Loucy (cell line): ENCODE measurements at regions not wholly inside any gene's neighbourhood (a gene's known extent, or its start where the extent isn't known, plus 50 kb on each side); places are given as distances from the start of the nearest gene placed in this dataset.

Source experiments
- H2AFZ ChIP-seq: fragments of 200-600 bp; sonication (generic); 2 replicates; pipeline ENCODE4 v1.6.0; 2016; ENCODE audit warnings: antibody characterized with exemption, mild to moderate bottlenecking, low read length, moderate library complexity
- H3F3A ChIP-seq: fragments of 200-600 bp; 2 replicates; pipeline ENCODE4 v1.6.0; 2016; ENCODE audit warnings: antibody characterized with exemption, low read depth, mild to moderate bottlenecking
- H3K27me3 ChIP-seq: fragments of 200-600 bp; sonication (generic); 2 replicates; pipeline ENCODE4 v1.6.1; 2014; ENCODE audit warnings: low read length, mild to moderate bottlenecking; ENCODE audit not compliant: insufficient read depth, poor library complexity, severe bottlenecking
- H3K36me3 ChIP-seq: fragments of 200-600 bp; sonication (generic); 2 replicates; pipeline ENCODE4 v1.6.1; 2016; ENCODE audit warnings: low read length; ENCODE audit not compliant: insufficient read depth
- H3K4me1 ChIP-seq: fragments of 200-600 bp; sonication (generic); 2 replicates; pipeline ENCODE4 v1.5.1; 2014; ENCODE audit warnings: low read length, mild to moderate bottlenecking; ENCODE audit not compliant: insufficient read depth, poor library complexity, severe bottlenecking
- H3K4me2 ChIP-seq: fragments of 200-600 bp; sonication (generic); 2 replicates; pipeline ENCODE4 v1.6.0; 2014; ENCODE audit warnings: antibody characterized with exemption, low read length, low read depth, mild to moderate bottlenecking; ENCODE audit not compliant: poor library complexity, severe bottlenecking
- H3K4me3 ChIP-seq: fragments of 200-600 bp; sonication (generic); 2 replicates; pipeline ENCODE4 v1.5.1; 2014; ENCODE audit warnings: low read length, mild to moderate bottlenecking, mixed read lengths; ENCODE audit not compliant: poor library complexity, severe bottlenecking
- H3K79me2 ChIP-seq: fragments of 200-600 bp; sonication (generic); 2 replicates; pipeline ENCODE4 v1.6.1; 2014; ENCODE audit warnings: low read length; ENCODE audit not compliant: insufficient read depth
- H3K9ac ChIP-seq: fragments of 200-600 bp; sonication (generic); 2 replicates; pipeline ENCODE4 v1.6.0; 2014; ENCODE audit warnings: mild to moderate bottlenecking, low read depth, low read length, moderate library complexity; ENCODE audit not compliant: poor library complexity, severe bottlenecking
- H3K9me2 ChIP-seq: fragments of 200-600 bp; sonication (generic); replicated peaks from 2 replicates; pipeline ENCODE4 v1.6.1; 2016; ENCODE audit warnings: low read depth, low read length, mixed read lengths
- H3K9me3 ChIP-seq: fragments of 200-600 bp; sonication (generic); 2 replicates; pipeline ENCODE4 v1.6.1; 2014; ENCODE audit warnings: mild to moderate bottlenecking, antibody characterized with exemption, low read length, low read depth; ENCODE audit not compliant: insufficient read depth
- H4K20me1 ChIP-seq: fragments of 200-600 bp; sonication (generic); 2 replicates; pipeline ENCODE4 v1.6.0; 2014; ENCODE audit warnings: antibody characterized with exemption, low read length, mild to moderate bottlenecking; ENCODE audit not compliant: insufficient read depth, poor library complexity, severe bottlenecking
- EZH2phosphoT487 ChIP-seq: fragments of 200-600 bp; IDR thresholded peaks from 2 replicates; pipeline ENCODE4 v1.6.1; 2018; ENCODE audit warnings: antibody characterized with exemption, mild to moderate bottlenecking, moderate library complexity, borderline replicate concordance
- TF ChIP-seq, protein P1 (sequence below): fragments of 200-600 bp; sonication (generic); conservative IDR thresholded peaks from 2 replicates; pipeline ENCODE4 v1.5.1; 2014; ENCODE audit warnings: mild to moderate bottlenecking, antibody characterized with exemption, low read length

DNA sequence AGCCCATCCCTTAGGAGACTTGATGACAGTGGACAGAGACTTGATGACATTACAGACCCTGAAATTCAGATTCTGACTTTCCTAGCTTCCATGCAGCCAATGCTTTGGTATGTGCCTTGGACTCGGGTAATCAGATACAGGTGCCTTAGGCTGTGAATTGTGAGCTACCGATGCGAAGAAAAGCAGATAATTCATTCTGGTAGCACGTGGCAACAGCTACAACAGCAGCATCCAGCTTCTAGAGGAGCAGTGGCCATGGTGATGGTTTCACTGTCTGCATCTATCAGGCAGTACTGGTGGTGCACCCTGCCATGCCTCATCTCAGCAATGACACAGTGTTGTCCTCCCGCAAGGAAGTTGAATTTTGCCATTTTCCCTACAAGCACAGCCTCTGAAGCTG, 126.9 kb upstream of the TAPT1 start:
- no peaks in the 10 kb centered on the region for H3K36me3 ChIP-seq
- H3K4me2 ChIP-seq = no peak overlapping the region
- no peak for TF ChIP-seq EZH2phosphoT487
- TF ChIP-seq, protein P1, sequence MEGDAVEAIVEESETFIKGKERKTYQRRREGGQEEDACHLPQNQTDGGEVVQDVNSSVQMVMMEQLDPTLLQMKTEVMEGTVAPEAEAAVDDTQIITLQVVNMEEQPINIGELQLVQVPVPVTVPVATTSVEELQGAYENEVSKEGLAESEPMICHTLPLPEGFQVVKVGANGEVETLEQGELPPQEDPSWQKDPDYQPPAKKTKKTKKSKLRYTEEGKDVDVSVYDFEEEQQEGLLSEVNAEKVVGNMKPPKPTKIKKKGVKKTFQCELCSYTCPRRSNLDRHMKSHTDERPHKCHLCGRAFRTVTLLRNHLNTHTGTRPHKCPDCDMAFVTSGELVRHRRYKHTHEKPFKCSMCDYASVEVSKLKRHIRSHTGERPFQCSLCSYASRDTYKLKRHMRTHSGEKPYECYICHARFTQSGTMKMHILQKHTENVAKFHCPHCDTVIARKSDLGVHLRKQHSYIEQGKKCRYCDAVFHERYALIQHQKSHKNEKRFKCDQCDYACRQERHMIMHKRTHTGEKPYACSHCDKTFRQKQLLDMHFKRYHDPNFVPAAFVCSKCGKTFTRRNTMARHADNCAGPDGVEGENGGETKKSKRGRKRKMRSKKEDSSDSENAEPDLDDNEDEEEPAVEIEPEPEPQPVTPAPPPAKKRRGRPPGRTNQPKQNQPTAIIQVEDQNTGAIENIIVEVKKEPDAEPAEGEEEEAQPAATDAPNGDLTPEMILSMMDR = no peak
- H3K9me3 ChIP-seq = no peaks in the 10 kb centered on the region
- H3K79me2 ChIP-seq = no peaks in the 10 kb centered on the region
- no peaks in the 10 kb centered on the region for H3K4me1 ChIP-seq
- no peak overlapping the region for H3K4me3 ChIP-seq
- no peaks in the 10 kb centered on the region for H3K9me2 ChIP-seq
- H3K9ac ChIP-seq = no peak overlapping the region
- no peaks in the 10 kb centered on the region for H3F3A ChIP-seq
- H3K27me3 ChIP-seq = no peaks in the 10 kb centered on the region
- no peak overlapping the region for H2AFZ ChIP-seq
- H4K20me1 ChIP-seq = no peaks in the 10 kb centered on the region

GRCh38 chr4:16351161-16351560, 124.9 kb upstream of the TAPT1 start:
- Histone ChIP-seq H3K4me3 (no peak overlapping the region), H3K4me2 (no peak overlapping the region), H2AFZ (no peak overlapping the region), H3K4me1 (no peaks in the 10 kb centered on the region), H3K79me2 (no peaks in the 10 kb centered on the region), H3K9ac (no peak overlapping the region), H3K9me3 (no peaks in the 10 kb centered on the region), H3K9me2 (no peaks in the 10 kb centered on the region), H3K27me3 (no peaks in the 10 kb centered on the region), H3K36me3 (no peaks in the 10 kb centered on the region), H4K20me1 (no peaks in the 10 kb centered on the region), H3F3A (no peaks in the 10 kb centered on the region)
- TF ChIP-seq, protein P1 = no peak
- no peak for TF ChIP-seq EZH2phosphoT487

- Histone ChIP-seq H3K4me3 (no peak overlapping the region), H3K4me1 (no peaks in the 10 kb centered on the region), H3K9me3 (no peaks in the 10 kb centered on the region), H3K9ac (no peak overlapping the region), H3K36me3 (no peaks in the 10 kb centered on the region), H2AFZ (no peak overlapping the region), H3K4me2 (no peak overlapping the region), H3F3A (no peaks in the 10 kb centered on the region), H4K20me1 (no peaks in the 10 kb centered on the region), H3K79me2 (no peaks in the 10 kb centered on the region), H3K27me3 (peaks cover 7% of the 10 kb centered on the region), H3K9me2 (no peaks in the 10 kb centered on the region)
- no peak for TF ChIP-seq EZH2phosphoT487
- TF ChIP-seq, protein P1 = no peak
Measured at GRCh38 chr4:16344853-16345252, 118.6 kb upstream of the TAPT1 start.
